Lower lobe of right lung (tissue), 2 donors: ENCODE measurements at regions not wholly inside any gene's neighbourhood (a gene's known extent, or its start where the extent isn't known, plus 50 kb on each side); places are given as distances from the start of the nearest gene placed in this dataset.

Experiments used
- ATAC-seq, 2 donors: fragments of 200-7000 bp; cut with Tn5 transposase; one replicate each; pipeline ENCODE4 v1.9.1; 2020 to 2022; ENCODE audit warnings: mild to moderate bottlenecking in 2 of 2, moderate library complexity in 2 of 2
- DNase-seq: peaks from one replicate; pipeline ENCODE4 v3.0.0-alpha.2; 2020
- H3K27ac ChIP-seq: fragments of 200-600 bp; one replicate; pipeline ENCODE4 v1.8.0; 2022
- H3K27me3 ChIP-seq: fragments of 200-600 bp; one replicate; pipeline ENCODE4 v1.8.0; 2022; ENCODE audit warnings: low read depth
- H3K36me3 ChIP-seq: fragments of 200-600 bp; one replicate; pipeline ENCODE4 v1.8.0; 2022; ENCODE audit warnings: mild to moderate bottlenecking
- H3K4me1 ChIP-seq: fragments of 200-600 bp; one replicate; pipeline ENCODE4 v1.8.0; 2022
- H3K4me3 ChIP-seq: fragments of 200-600 bp; one replicate; pipeline ENCODE4 v1.8.0; 2022; ENCODE audit warnings: mild to moderate bottlenecking
- H3K9me3 ChIP-seq: fragments of 200-600 bp; one replicate; pipeline ENCODE4 v1.8.0; 2022
- CTCF ChIP-seq: fragments of 200-600 bp; IDR thresholded peaks from one replicate; pipeline ENCODE4 v1.8.0; 2022; ENCODE audit warnings: antibody characterized with exemption, mild to moderate bottlenecking
- intact Hi-C: fragments of 100-400 bp; cut with DNase I; formaldehyde crosslinking; loops from one replicate; pipeline ENCODE4 v1.11.0; 2022
- donor health status: DM: no; HTN: yes; CAD: no; lungs with severe emphysema.

- no peak for TF ChIP-seq CTCF
- intact Hi-C loops = no loop called here
- H3K4me3 ChIP-seq = no peak overlapping the region
- no peak overlapping the region for H3K27ac ChIP-seq
- no peak for DNase-seq
- no peaks in the 10 kb centered on the region for H3K9me3 ChIP-seq
- no peaks in the 10 kb centered on the region for H3K36me3 ChIP-seq
- ATAC-seq = no peak
- peaks cover 7% of the 10 kb centered on the region for H3K4me1 ChIP-seq
- peaks cover 80% of the 10 kb centered on the region for H3K27me3 ChIP-seq
Measured at GRCh38 chr1:18561967-18562366, 68.7 kb upstream of the PAX7 start.

- Histone ChIP-seq H3K9me3 (peaks cover 7% of the 10 kb centered on the region), H3K27me3 (peaks cover 53% of the 10 kb centered on the region), H3K4me3 (no peak overlapping the region), H3K27ac (no peak overlapping the region), H3K36me3 (no peaks in the 10 kb centered on the region), H3K4me1 (no peaks in the 10 kb centered on the region)
- intact Hi-C loops = no loop called here
- ATAC-seq (no peak), DNase-seq (no peak)
- TF ChIP-seq CTCF = no peak
Measured at GRCh38 chr1:18564676-18565075, 66.0 kb upstream of the PAX7 start.

GRCh38 chr1:18565321-18565720 lies 65.3 kb upstream of the PAX7 start:
- H3K9me3 ChIP-seq = peaks cover 7% of the 10 kb centered on the region
- DNase-seq = no peak
- no peaks in the 10 kb centered on the region for H3K36me3 ChIP-seq
- H3K27ac ChIP-seq = no peak overlapping the region
- H3K27me3 ChIP-seq = peaks cover 46% of the 10 kb centered on the region
- no peak for TF ChIP-seq CTCF
- no peaks in the 10 kb centered on the region for H3K4me1 ChIP-seq
- ATAC-seq = no peak
- H3K4me3 ChIP-seq = no peak overlapping the region
- intact Hi-C loops = no loop called here

- DNase-seq = no peak
- Histone ChIP-seq H3K27ac (no peak overlapping the region), H3K4me3 (no peak overlapping the region), H3K9me3 (peaks cover 7% of the 10 kb centered on the region), H3K27me3 (peaks cover 17% of the 10 kb centered on the region), H3K4me1 (no peaks in the 10 kb centered on the region), H3K36me3 (no peaks in the 10 kb centered on the region)
- no peak for ATAC-seq
- TF ChIP-seq CTCF = no peak
- intact Hi-C loops = no loop called here
Measured at GRCh38 chr1:18568489-18568888, 62.2 kb upstream of the PAX7 start.

GRCh38 chr1:18569251-18569650 lies 61.4 kb upstream of the PAX7 start:
- H3K4me1 ChIP-seq = no peaks in the 10 kb centered on the region
- ATAC-seq (no peak), DNase-seq (no peak)
- no peak for TF ChIP-seq CTCF
- intact Hi-C loops = no loop called here
- peaks cover 7% of the 10 kb centered on the region for H3K9me3 ChIP-seq
- H3K27ac ChIP-seq = no peak overlapping the region
- H3K4me3 ChIP-seq = no peak overlapping the region
- no peaks in the 10 kb centered on the region for H3K36me3 ChIP-seq
- H3K27me3 ChIP-seq = peaks cover 9% of the 10 kb centered on the region
